Ishikawa (cell line): ENCODE measurements at regions not wholly inside any gene's neighbourhood (a gene's known extent, or its start where the extent isn't known, plus 50 kb on each side); places are given as distances from the start of the nearest gene placed in this dataset.

ENCODE experiments used
- CEBPB ChIP-seq: IDR thresholded peaks from 2 replicates; pipeline ENCODE4 v1.6.1; 2012
- EGR1 ChIP-seq: IDR thresholded peaks from 2 replicates; pipeline ENCODE4 v1.6.1; 2012
- EP300 ChIP-seq: IDR thresholded peaks from 2 replicates; pipeline ENCODE4 v1.6.1; 2012; ENCODE audit warnings: borderline replicate concordance
- TCF12 ChIP-seq: IDR thresholded peaks from 2 replicates; pipeline ENCODE4 v1.6.1; 2012; ENCODE audit warnings: low read depth
- TEAD4 ChIP-seq: IDR thresholded peaks from 2 replicates; pipeline ENCODE4 v1.6.1; 2012
- TF ChIP-seq, protein P1 (sequence below): IDR thresholded peaks from 2 replicates; pipeline ENCODE4 v1.6.1; 2012; ENCODE audit warnings: low read depth, mild to moderate bottlenecking

GRCh38 chr22:49272546-49273125 lies 555.0 kb downstream of the BRD1 start:
- no peak for TF ChIP-seq EGR1
- no peak for TF ChIP-seq TEAD4
- TF ChIP-seq, protein P1, sequence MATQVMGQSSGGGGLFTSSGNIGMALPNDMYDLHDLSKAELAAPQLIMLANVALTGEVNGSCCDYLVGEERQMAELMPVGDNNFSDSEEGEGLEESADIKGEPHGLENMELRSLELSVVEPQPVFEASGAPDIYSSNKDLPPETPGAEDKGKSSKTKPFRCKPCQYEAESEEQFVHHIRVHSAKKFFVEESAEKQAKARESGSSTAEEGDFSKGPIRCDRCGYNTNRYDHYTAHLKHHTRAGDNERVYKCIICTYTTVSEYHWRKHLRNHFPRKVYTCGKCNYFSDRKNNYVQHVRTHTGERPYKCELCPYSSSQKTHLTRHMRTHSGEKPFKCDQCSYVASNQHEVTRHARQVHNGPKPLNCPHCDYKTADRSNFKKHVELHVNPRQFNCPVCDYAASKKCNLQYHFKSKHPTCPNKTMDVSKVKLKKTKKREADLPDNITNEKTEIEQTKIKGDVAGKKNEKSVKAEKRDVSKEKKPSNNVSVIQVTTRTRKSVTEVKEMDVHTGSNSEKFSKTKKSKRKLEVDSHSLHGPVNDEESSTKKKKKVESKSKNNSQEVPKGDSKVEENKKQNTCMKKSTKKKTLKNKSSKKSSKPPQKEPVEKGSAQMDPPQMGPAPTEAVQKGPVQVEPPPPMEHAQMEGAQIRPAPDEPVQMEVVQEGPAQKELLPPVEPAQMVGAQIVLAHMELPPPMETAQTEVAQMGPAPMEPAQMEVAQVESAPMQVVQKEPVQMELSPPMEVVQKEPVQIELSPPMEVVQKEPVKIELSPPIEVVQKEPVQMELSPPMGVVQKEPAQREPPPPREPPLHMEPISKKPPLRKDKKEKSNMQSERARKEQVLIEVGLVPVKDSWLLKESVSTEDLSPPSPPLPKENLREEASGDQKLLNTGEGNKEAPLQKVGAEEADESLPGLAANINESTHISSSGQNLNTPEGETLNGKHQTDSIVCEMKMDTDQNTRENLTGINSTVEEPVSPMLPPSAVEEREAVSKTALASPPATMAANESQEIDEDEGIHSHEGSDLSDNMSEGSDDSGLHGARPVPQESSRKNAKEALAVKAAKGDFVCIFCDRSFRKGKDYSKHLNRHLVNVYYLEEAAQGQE, result no peak
- no peak for TF ChIP-seq EP300
- no peak for TF ChIP-seq TCF12
- TF ChIP-seq CEBPB, result no peak
